ENCODE measurements at regions not wholly inside any gene's neighbourhood (a gene's known extent, or its start where the extent isn't known, plus 50 kb on each side); places are given as distances from the start of the nearest gene placed in this dataset.

- no peak for TF ChIP-seq CTCF (IDR thresholded peaks at IDR 0.05; ENCODE audit: control extremely low read depth, extremely low read depth, low read depth, missing control alignments)
- ChIA-PET CTCF (no interaction called here), POLR2A (no interaction called here)
- no peak for DNase-seq (ENCODE audit: extremely low spot score)
Observed at GRCh38 chr19:30162718-30163117, 209.5 kb upstream of the ZNF536 start.

- ChIA-PET POLR2A (no interaction called here), CTCF (interaction anchor here (1.2 kb wide), 1 partner anchor 78 kb away, joined by 3 read pairs; no protein-coding TSS in a partner anchor)
- DNase-seq (ENCODE audit: extremely low spot score): no peak
- TF ChIP-seq CTCF (IDR thresholded peaks at IDR 0.05; ENCODE audit: control extremely low read depth, extremely low read depth, low read depth, missing control alignments): no peak
Observed at GRCh38 chr19:30163663-30164062, 208.5 kb upstream of the ZNF536 start.

GRCh38 chr19:30165228-30165813 is 206.9 kb upstream of the ZNF536 start:
- POLR2A ChIA-PET: no interaction called here
- no peak for TF ChIP-seq CTCF (IDR thresholded peaks at IDR 0.05; ENCODE audit: control extremely low read depth, extremely low read depth, low read depth, missing control alignments)
- CTCF ChIA-PET: interaction anchor here (1.2 kb wide), 1 partner anchor 80 kb away, joined by 3 read pairs; no protein-coding TSS in a partner anchor
- DNase-seq (ENCODE audit: extremely low spot score): no peak

- no peak for DNase-seq (ENCODE audit: extremely low spot score)
- ChIA-PET POLR2A (no interaction called here), CTCF (no interaction called here)
- no peak for TF ChIP-seq CTCF (IDR thresholded peaks at IDR 0.05; ENCODE audit: control extremely low read depth, extremely low read depth, low read depth, missing control alignments)
Observed at GRCh38 chr19:30167206-30167868, 204.8 kb upstream of the ZNF536 start.

- ChIA-PET POLR2A (no interaction called here), CTCF (interaction anchor here (0.7 to 1.5 kb wide), 2 partner anchors 14 to 87 kb away, joined by 3 read pairs; no protein-coding TSS in a partner anchor)
- TF ChIP-seq CTCF (IDR thresholded peaks at IDR 0.05; ENCODE audit: control extremely low read depth, extremely low read depth, low read depth, missing control alignments): no peak
- DNase-seq (ENCODE audit: extremely low spot score): no peak
Observed at GRCh38 chr19:30167976-30168635, 204.1 kb upstream of the ZNF536 start.

GRCh38 chr19:30168760-30169159 is 203.4 kb upstream of the ZNF536 start:
- TF ChIP-seq CTCF (IDR thresholded peaks at IDR 0.05; ENCODE audit: control extremely low read depth, extremely low read depth, low read depth, missing control alignments): no peak
- CTCF ChIA-PET: interaction anchor here (0.7 to 1.5 kb wide), 2 partner anchors 15 to 87 kb away, joined by 3 read pairs; no protein-coding TSS in a partner anchor
- POLR2A ChIA-PET: no interaction called here
- no peak for DNase-seq (ENCODE audit: extremely low spot score)

Measured in GM10248 (cell line).